Breast epithelium (tissue), 4 donors: ENCODE measurements at regions not wholly inside any gene's neighbourhood (a gene's known extent, or its start where the extent isn't known, plus 50 kb on each side); places are given as distances from the start of the nearest gene placed in this dataset.

Experiments
- DNase-seq, 2 donors: peaks; one replicate each; pipeline ENCODE4 v3.0.0-alpha.2; 2019; ENCODE audit warnings: low spot score in 2 of 2
- H3K27ac ChIP-seq, 2 donors: fragments of 200-600 bp; sonication (generic) in 1 of 2; one replicate each; pipeline ENCODE4 v1.5.1; 2016 to 2019; ENCODE audit warnings: mild to moderate bottlenecking in 1 of 2
- H3K27me3 ChIP-seq, 2 donors: fragments of 200-600 bp; sonication (generic) in 1 of 2; one replicate each; pipeline versions ENCODE4 v1.5.1 to v1.6.0; 2017 to 2019; ENCODE audit warnings: control low read depth in 1 of 2, mild to moderate bottlenecking in 1 of 2
- H3K36me3 ChIP-seq: fragments of 200-600 bp; one replicate; pipeline ENCODE4 v1.5.1; 2019
- H3K4me1 ChIP-seq, 2 donors: fragments of 200-600 bp; sonication (generic); one replicate each; pipeline ENCODE4 v1.5.1; 2016 to 2019; ENCODE audit warnings: control low read depth in 1 of 2
- H3K4me3 ChIP-seq, 3 donors: fragments of 200-600 bp; sonication (generic); 1 replicate in 2 of 3; 2 replicates in 1 of 3; pipeline ENCODE4 v1.5.1; 2016 to 2019; ENCODE audit warnings: mild to moderate bottlenecking in 3 of 3, moderate library complexity in 2 of 3
- H3K9me3 ChIP-seq, 2 donors: fragments of 200-600 bp; sonication (generic) in 1 of 2; one replicate each; pipeline ENCODE4 v1.5.1; 2016 to 2019; ENCODE audit warnings: control low read depth in 1 of 2
- CTCF ChIP-seq, 3 donors: fragments of 450-650 bp; IDR thresholded peaks; one replicate each; pipeline ENCODE4 v1.5.1; 2016 to 2017; ENCODE audit warnings: antibody characterized with exemption in 3 of 3, mild to moderate bottlenecking in 3 of 3, moderate library complexity in 3 of 3
- POLR2A ChIP-seq: fragments of 450-650 bp; IDR thresholded peaks from one replicate; pipeline ENCODE4 v1.6.1; 2016; ENCODE audit warnings: antibody characterized with exemption, mild to moderate bottlenecking, moderate library complexity
- POLR2AphosphoS5 ChIP-seq, 3 donors: sonication (generic); formaldehyde crosslinking; IDR thresholded peaks; one replicate each; pipeline ENCODE4 v1.6.1; 2017; ENCODE audit warnings: antibody characterized with exemption in 3 of 3
- intact Hi-C: fragments of 100-400 bp; cut with DNase I; formaldehyde crosslinking; loops from one replicate; pipeline ENCODE4 v1.15.1; 2023; ENCODE audit warnings: low total_unique reads

GRCh38 chr3:135811651-135812050, 153.9 kb upstream of the PPP2R3A start:
- no peaks in the 10 kb centered on the region for H3K4me1 ChIP-seq
- no peaks in the 10 kb centered on the region for H3K36me3 ChIP-seq
- intact Hi-C loops: no loop called here
- no peak overlapping the region for H3K27ac ChIP-seq
- no peak for TF ChIP-seq POLR2AphosphoS5 (IDR thresholded peaks at IDR 0.05)
- TF ChIP-seq POLR2A: no peak
- H3K9me3 ChIP-seq: no peaks in the 10 kb centered on the region
- no peak overlapping the region for H3K4me3 ChIP-seq
- H3K27me3 ChIP-seq: peaks cover 0 to 14% of the 10 kb centered on the region in 2 donors
- no peak for DNase-seq

- Histone ChIP-seq H3K4me3 (no peak overlapping the region), H3K9me3 (no peaks in the 10 kb centered on the region), H3K36me3 (no peaks in the 10 kb centered on the region), H3K27ac (no peak overlapping the region), H3K4me1 (no peaks in the 10 kb centered on the region), H3K27me3 (peaks cover 0 to 14% of the 10 kb centered on the region in 2 donors)
- no peak for DNase-seq
- intact Hi-C loops: no loop called here
- TF ChIP-seq POLR2AphosphoS5 (IDR thresholded peaks at IDR 0.05) (no peak), CTCF (IDR thresholded peaks at IDR 0.05) (no peak), POLR2A (no peak)
These were observed 153.5 kb upstream of the PPP2R3A start for GRCh38 chr3:135812057-135812456.

GRCh38 chr3:135834465-135834864, 131.1 kb upstream of the PPP2R3A start:
- intact Hi-C loops: no loop called here
- no peak overlapping the region for H3K4me3 ChIP-seq
- no peak for DNase-seq
- H3K36me3 ChIP-seq: no peaks in the 10 kb centered on the region
- TF ChIP-seq POLR2A: no peak
- TF ChIP-seq CTCF (IDR thresholded peaks at IDR 0.05): no peak
- TF ChIP-seq POLR2AphosphoS5 (IDR thresholded peaks at IDR 0.05): no peak
- no peaks in the 10 kb centered on the region for H3K4me1 ChIP-seq
- H3K27ac ChIP-seq: no peak overlapping the region
- no peaks in the 10 kb centered on the region for H3K9me3 ChIP-seq
- no peaks in the 10 kb centered on the region for H3K27me3 ChIP-seq

- H3K4me1 ChIP-seq: no peaks in the 10 kb centered on the region
- H3K27me3 ChIP-seq: no peaks in the 10 kb centered on the region
- no peak for DNase-seq
- intact Hi-C loops: no loop called here
- no peak overlapping the region for H3K4me3 ChIP-seq
- TF ChIP-seq CTCF (IDR thresholded peaks at IDR 0.05): no peak
- no peak for TF ChIP-seq POLR2A
- no peak for TF ChIP-seq POLR2AphosphoS5 (IDR thresholded peaks at IDR 0.05)
- H3K36me3 ChIP-seq: no peaks in the 10 kb centered on the region
- H3K9me3 ChIP-seq: no peaks in the 10 kb centered on the region
- H3K27ac ChIP-seq: no peak overlapping the region
These were observed 127.4 kb upstream of the PPP2R3A start for GRCh38 chr3:135837977-135838631.

- no peaks in the 10 kb centered on the region for H3K36me3 ChIP-seq
- no peaks in the 10 kb centered on the region for H3K9me3 ChIP-seq
- H3K4me3 ChIP-seq: no peak overlapping the region
- H3K27ac ChIP-seq: no peak overlapping the region
- H3K4me1 ChIP-seq: no peaks in the 10 kb centered on the region
- no peak for DNase-seq
- H3K27me3 ChIP-seq: no peaks in the 10 kb centered on the region
- intact Hi-C loops: no loop called here
- no peak for TF ChIP-seq CTCF (IDR thresholded peaks at IDR 0.05)
- no peak for TF ChIP-seq POLR2AphosphoS5 (IDR thresholded peaks at IDR 0.05)
- TF ChIP-seq POLR2A: no peak
These were observed 125.1 kb upstream of the PPP2R3A start for GRCh38 chr3:135840436-135840835.
